Stimulated activated CD4-positive, alpha-beta T cell treated with anti-CD3 and anti-CD28 coated beads, Interleukin-4, amount 100 ng/mL, for 1 hour (primary cell): ENCODE measurements at regions not wholly inside any gene's neighbourhood (a gene's known extent, or its start where the extent isn't known, plus 50 kb on each side); places are given as distances from the start of the nearest gene placed in this dataset.

ENCODE experiments used
- DNase-seq: peaks from one replicate; pipeline ENCODE4 v3.0.0-alpha.2; 2020

DNA sequence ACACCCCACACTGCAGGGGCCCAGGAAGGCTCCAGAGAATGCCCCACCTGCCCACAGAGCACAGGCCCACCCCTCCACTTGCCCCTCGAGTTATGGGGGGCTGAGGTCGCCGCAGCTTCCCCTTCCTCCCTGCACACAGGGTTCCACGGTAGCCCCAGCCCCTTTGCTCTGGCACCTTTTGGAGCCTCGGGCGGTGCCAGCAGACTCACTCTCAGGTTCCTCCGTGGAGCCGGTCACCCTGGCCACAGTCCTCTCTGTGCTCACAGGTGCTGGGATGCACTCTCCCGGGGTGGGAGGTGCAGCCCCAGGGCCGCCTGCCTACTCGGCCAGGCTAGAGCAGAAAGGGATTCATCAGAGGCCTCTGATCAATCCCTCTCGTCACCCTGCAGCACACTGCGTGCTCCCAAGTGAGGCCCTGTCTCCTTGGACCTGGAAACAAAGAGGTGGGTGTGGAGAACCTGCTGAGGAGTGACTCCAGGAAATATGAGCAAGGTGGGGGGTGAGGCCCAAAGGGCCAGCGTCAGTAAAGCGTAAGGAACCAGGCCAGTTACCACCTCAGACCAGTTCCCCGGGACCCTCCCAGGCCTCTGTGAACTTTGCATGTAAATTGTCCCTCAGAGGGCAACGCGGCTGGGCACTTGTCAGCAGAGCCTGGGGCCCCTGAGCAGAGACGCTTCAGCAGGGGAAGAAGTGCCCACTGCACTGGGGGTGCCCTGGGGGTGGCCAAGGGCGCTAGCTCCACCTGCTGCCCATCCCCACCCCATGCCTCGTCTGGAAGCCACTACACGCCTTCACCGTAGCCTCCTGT lies 167.8 kb downstream of the OLFM1 start:
- DNase-seq = no peak

DNA sequence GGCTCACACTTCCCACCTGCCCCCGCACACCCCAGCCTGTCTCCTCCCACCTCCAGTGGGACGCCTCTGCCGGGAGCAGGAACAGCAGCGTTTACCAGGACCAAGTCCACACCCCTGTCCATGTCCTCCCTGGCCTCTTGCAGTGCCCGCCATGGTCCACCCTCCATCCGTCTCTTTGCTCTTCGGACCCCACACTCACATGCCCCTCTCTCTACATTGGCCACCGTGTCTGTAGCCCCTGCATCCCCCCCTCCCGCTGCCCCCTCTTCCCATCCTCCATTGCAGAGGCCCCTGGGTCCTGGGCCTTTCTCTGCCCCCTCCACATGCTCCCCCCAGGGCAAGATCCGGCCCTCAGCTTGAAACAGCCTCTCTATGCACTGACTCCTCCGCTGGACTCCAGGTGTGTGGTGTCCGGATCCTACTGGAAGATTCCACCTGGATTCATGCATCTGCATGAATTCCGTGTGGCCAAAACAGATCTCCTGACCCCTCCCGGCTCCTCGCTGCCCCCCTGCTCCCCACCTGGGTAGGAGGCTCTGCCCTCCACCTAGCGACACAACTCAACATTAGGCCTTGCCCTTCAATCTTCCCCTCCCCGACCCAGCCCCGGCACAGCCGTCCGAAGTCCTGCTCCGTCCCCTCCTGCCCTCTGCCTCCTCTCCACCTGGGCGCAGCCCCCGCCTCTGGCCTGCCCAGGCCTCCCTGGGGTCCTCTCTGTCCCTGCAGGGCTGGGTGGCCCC lies 168.5 kb downstream of the OLFM1 start:
- no peak for DNase-seq

DNA sequence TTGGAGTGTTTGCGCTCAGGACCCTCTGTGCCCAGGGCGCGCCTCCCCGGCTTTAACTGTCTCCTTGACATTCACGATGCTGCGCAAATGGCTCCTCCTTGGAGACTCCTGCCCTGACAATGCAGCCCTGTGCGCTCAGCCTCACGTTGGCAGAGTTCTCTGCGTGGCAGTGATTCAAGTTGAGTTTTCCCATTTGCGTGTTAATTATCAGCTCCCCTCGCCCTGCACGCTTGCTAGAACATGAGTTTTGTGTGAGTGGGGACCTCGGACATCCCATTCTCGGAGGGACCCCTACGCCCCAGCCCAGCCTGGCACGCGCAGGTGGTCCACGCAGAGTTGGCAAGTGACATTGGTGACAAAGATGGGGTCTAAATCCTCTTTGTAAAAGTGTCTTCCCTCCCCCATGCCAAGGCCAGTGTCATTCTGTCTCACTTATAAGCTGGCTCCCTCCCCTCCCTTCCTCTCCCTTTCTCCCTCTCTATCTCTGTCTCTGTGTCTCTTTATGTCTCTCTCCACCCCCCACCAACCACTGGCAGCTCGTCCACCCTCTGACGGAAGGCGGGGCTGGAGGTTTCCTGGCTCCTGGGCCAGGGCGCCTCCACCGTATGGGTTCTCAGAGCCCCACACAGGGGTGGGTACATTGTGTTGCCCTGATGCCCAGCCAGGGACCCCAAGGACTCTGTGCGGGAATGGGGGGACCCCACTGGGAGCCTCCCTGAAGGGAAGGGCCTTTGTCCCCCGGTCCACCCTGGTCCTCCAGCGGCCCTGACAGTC lies 169.3 kb downstream of the OLFM1 start:
- no peak for DNase-seq

DNA sequence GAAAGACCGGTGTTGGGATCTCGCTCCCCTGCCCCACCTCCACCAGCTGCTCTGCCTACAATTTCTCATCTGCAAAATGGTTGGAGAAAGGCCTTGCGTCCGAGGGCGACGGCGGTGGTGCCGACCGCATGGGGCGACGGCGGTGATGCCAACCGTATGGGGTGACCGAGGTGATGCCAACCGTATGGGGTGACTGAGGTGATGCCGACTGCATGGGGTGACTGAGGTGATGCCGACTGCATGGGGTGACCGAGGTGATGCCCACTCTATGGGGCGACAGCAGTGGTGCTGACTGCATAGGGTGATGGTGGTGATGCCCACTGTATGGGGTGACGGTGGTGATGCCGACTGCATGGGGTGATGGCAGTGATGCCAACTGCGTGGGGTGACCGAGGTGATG lies 171.0 kb downstream of the OLFM1 start:
- no peak for DNase-seq

GRCh38 chr9:135259273-135259672 lies 171.8 kb downstream of the OLFM1 start:
- DNase-seq = no peak

- DNase-seq = no peak
These were observed 173.0 kb downstream of the OLFM1 start for GRCh38 chr9:135260221-135261180.

GRCh38 chr9:135262248-135262647 lies 174.8 kb downstream of the OLFM1 start:
- DNase-seq = no peak

DNA sequence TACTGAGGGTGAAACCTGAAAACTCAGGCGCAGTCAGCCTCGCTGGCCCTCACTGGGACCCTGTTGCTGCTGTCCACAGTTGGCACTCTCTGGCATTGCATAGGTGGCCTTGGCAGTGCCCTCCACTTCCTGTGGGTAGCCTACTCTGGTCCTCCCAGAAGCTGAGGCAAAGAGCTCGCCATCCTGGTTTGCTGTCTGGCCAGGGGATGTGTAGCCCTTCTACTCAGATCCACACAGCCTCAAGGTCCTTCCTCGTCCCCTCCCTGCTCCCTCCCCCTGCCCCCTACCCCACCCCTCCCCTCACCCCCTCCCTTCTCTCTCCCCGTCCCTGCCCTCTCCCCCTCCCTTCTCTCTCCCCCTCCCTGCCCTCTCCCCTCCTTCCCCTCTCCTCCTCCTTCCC lies 176.0 kb downstream of the OLFM1 start:
- no peak for DNase-seq

- DNase-seq = no peak
These were observed 178.5 kb downstream of the OLFM1 start for GRCh38 chr9:135265931-135266330.

- DNase-seq = no peak
These were observed 179.8 kb downstream of the OLFM1 start for GRCh38 chr9:135267191-135267809.

GRCh38 chr9:135268031-135268430 lies 180.6 kb downstream of the OLFM1 start:
- DNase-seq = no peak

DNA sequence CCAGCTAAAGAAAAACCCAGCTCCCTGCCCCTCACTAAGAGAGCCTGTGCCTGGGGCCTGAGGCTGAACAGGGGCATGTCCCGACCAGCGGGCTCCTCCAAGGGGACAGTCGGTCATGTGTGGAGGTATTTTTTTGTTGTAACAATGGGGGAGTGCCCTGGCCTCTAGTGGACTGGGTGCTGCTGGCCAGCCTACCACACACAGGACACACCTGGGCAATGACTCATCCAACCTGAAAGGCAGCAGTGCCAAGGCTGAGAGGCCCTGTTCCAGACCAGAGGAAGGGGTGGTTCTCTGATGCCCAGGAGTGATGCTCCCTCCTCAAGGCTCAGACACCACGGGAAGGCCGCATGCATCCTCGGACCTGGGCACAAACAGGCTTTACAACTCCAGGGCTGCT lies 181.5 kb downstream of the OLFM1 start:
- DNase-seq = no peak

GRCh38 chr9:135269912-135270830 lies 182.7 kb downstream of the OLFM1 start:
- no peak for DNase-seq

- no peak for DNase-seq
These were observed 184.0 kb downstream of the OLFM1 start for GRCh38 chr9:135271425-135271824.

DNA sequence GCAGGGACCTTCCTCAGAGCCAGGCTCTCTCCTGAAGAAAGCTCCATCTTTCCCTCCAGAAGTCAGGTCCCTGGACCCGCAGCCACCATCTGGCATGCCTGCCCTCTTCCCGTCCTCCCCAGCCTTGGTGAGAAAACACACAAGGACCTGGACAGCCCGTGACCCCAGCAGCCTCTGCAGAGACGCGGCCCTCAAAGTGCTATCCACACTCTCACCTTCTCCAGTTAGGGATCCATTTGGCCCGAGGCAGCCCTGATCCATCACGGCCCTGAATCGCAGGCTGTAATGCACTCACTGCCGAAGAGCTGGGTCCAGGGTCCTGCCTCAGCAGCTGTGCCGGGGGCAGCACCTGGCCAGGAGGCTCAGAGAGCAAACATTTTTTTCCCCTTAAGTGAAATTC lies 185.1 kb downstream of the OLFM1 start:
- no peak for DNase-seq

DNA sequence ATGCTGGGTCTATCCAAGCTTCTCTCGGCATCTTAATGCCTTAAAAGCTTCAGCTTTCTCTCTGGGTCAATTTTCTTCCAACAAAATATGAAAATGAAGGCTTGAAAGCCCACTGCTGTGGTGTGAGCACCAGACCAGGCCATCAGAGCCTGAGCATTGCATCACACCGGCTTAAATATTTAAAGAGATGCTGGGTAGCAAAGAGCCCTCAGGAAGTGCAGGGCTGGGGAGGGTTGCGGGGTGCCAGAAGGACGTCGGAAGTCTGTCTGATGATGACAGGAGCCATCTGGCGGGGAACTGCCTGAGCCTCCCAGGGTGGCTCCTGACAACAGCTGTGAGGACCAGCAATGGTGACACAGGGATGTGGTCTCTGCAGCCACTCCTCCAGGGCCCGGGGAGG lies 185.5 kb downstream of the OLFM1 start:
- DNase-seq = no peak

DNA sequence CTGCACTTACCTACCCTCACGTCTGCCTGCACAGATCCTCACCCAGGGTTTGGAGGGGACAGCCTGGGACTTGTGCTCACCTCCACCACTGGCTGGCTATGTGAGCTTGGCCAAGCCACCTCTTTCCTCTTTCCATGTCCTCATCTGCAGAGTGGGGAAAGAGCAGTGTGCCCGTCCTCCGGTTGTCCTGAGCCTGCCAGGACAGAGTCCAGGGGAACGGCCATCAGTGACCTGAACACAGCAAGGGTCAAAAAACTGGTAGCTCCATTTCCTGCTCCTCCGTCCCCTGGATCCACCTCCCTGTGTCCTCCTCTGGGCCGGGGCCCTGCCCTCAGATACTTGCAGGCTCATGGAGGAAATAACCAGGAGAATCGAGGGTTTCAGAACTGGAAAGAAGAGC lies 187.7 kb downstream of the OLFM1 start:
- no peak for DNase-seq

DNA sequence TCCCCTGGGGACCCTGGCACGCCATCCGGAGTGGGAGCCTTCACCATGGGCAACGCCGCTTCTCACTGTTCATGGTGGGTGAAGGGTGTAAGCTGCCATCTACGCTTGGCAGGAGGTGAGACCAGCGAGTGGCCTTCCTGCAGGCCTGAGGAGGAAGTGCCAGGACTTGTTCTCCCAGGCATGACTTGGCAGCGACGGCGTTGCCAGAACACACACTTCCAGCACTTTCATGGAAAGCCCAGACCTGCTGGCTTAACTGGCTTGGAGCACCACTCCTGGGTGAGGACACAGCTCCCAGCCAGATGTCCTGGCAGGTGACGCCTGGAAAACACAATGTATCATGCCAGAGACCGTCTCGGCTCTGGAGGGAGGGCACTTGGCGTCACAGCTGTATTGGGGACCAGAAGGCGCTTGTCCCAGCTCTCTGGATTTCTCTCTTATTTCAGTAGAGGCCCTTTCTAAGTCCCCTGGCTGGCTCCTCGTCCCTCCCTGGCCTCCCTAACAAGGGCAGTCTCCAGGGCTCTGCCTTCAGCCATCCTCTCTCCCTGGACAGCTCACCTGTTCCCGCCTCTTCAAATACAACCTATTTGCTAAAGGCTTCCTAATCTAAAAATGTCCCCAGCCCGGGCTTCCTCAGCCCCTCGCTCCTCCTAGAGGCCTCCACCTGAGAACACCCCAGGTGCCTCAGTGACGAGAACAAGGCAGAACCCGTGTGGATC lies 188.3 kb downstream of the OLFM1 start:
- no peak for DNase-seq

DNA sequence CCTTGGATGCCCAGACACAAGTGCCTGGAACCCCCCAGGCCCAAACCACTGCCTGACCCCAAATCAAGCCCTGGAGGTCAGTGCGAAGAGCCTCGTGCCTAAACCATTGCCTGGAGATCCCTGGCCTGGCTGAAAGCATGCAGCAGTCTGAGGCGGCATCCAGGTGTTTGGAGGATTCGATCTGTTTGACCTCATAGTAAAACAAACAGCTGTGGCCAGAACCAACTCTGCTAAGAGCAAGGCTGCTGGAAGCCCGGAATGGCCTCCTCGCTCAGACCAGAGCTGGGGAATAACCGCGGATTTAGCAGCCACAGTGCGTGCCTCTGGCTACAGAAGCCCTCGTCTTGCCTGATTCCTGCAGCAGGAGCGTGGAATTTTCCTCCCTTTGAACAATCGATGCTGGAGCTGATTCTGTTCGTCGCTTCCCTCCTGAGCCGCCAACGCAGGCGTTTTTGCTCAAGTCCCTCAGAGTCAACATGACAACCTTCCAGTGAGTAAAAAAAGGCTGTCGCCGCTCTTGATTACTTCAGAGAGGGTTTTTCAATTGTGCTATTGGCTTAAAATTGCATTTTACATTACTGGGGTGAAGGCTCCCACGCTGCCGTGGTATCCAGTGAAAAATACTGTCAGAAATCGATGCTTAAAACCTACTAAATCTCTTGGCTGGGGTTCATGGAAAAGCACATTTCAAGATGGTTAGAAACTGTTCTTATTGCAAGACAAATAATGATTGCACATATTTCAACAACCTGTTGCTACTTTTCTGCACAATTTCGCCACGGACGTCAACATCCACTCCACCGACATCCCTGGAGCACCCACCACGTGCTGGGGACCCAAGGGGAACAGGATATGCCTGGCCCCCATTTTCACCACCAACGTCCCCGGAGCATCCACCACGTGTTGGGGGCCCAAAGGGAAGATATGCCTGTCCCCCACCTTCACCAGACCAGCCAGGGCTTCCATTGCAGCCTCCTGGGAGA lies 190.0 kb downstream of the OLFM1 start:
- DNase-seq = no peak
